ENCODE measurements at regions not wholly inside any gene's neighbourhood (a gene's known extent, or its start where the extent isn't known, plus 50 kb on each side); places are given as distances from the start of the nearest gene placed in this dataset.

- no peak for TF ChIP-seq POLR2A (IDR thresholded peaks at IDR 0.05)
- TF ChIP-seq POLR2AphosphoS5 (IDR thresholded peaks at IDR 0.05), result no peak
These were observed 250.6 kb downstream of the SNCA start for GRCh38 chr4:89586318-89586717.
